Renal pelvis (tissue), 1 donor: ENCODE measurements at regions not wholly inside any gene's neighbourhood (a gene's known extent, or its start where the extent isn't known, plus 50 kb on each side); places are given as distances from the start of the nearest gene placed in this dataset.
"Not testable (repeated sequence)": the region's sequence is repeated elsewhere in the genome, so short reads cannot be mapped to it uniquely, and the experiment has no call there.

Experiments used
- DNase-seq: peaks from one replicate; pipeline ENCODE4 v3.0.0-alpha.2; 2013

- no peak for DNase-seq
Observed at GRCh38 chr4:57182132-57182874, 72.1 kb upstream of the IGFBP7 start.

- not testable (repeated sequence) for DNase-seq
Observed at GRCh38 chr4:57173136-57173535, 63.0 kb upstream of the IGFBP7 start.

GRCh38 chr4:57172065-57172464 is 61.9 kb upstream of the IGFBP7 start:
- DNase-seq: no peak

GRCh38 chr4:57168982-57169381 is 58.8 kb upstream of the IGFBP7 start:
- no peak for DNase-seq

- DNase-seq: peak; percentile 82
Observed at GRCh38 chr4:57163530-57164459, 53.6 kb upstream of the IGFBP7 start.

GRCh38 chr4:57162499-57163019 is 52.4 kb upstream of the IGFBP7 start:
- DNase-seq: no peak
